Calu3 (cell line): ENCODE measurements at regions not wholly inside any gene's neighbourhood (a gene's known extent, or its start where the extent isn't known, plus 50 kb on each side); places are given as distances from the start of the nearest gene placed in this dataset.

Experiments
- BruUV-seq: library from RNA; stranded (reverse); fragments of 400-500 nt; replicated peaks from 2 replicates; lab custom pipeline; 2021; lab: Mats Ljungman, UMichigan
- CTCF ChIA-PET: fragments of 300-600 bp; sonication (Branson Sonifier 250); formaldehyde crosslinking; loops from one replicate; lab custom pipeline; 2022; ENCODE audit warnings: antibody characterized with exemption; lab: Charles Lee
- DNase-seq: peaks from one replicate; pipeline ENCODE4 v3.0.0; 2022
- H3K27ac Mint-ChIP-seq: one replicate; pipeline ENCODE4 v1.8.0; 2022; ENCODE audit warnings: mixed read lengths; ENCODE audit not compliant: unreplicated experiment
- H3K27me3 Mint-ChIP-seq: one replicate; pipeline ENCODE4 v1.8.0; 2022; ENCODE audit warnings: mixed read lengths; ENCODE audit not compliant: unreplicated experiment
- H3K36me3 Mint-ChIP-seq: one replicate; pipeline ENCODE4 v1.8.0; 2022; ENCODE audit warnings: mild to moderate bottlenecking, moderate library complexity, mixed read lengths; ENCODE audit not compliant: insufficient read depth, unreplicated experiment
- H3K4me1 Mint-ChIP-seq: one replicate; pipeline ENCODE4 v1.8.0; 2022; ENCODE audit warnings: mild to moderate bottlenecking, low read depth, mixed read lengths; ENCODE audit not compliant: unreplicated experiment
- H3K4me3 Mint-ChIP-seq: one replicate; pipeline ENCODE4 v1.8.0; 2022; ENCODE audit warnings: mild to moderate bottlenecking, low read depth, moderate library complexity, mixed read lengths; ENCODE audit not compliant: unreplicated experiment
- H3K9me3 Mint-ChIP-seq: one replicate; pipeline ENCODE4 v1.8.0; 2022; ENCODE audit warnings: low read depth, mixed read lengths; ENCODE audit not compliant: unreplicated experiment
- intact Hi-C: fragments of 100-400 bp; cut with micrococcal nuclease; formaldehyde crosslinking; loops from one replicate; pipeline ENCODE4 v1.10.0; 2022; ENCODE audit not compliant: unreplicated experiment
- TF ChIP-seq, protein P1 (sequence below): fragments of 200-600 bp; IDR thresholded peaks from one replicate; pipeline ENCODE4 v1.8.0; 2022; ENCODE audit warnings: antibody characterized with exemption; ENCODE audit not compliant: unreplicated experiment

DNA sequence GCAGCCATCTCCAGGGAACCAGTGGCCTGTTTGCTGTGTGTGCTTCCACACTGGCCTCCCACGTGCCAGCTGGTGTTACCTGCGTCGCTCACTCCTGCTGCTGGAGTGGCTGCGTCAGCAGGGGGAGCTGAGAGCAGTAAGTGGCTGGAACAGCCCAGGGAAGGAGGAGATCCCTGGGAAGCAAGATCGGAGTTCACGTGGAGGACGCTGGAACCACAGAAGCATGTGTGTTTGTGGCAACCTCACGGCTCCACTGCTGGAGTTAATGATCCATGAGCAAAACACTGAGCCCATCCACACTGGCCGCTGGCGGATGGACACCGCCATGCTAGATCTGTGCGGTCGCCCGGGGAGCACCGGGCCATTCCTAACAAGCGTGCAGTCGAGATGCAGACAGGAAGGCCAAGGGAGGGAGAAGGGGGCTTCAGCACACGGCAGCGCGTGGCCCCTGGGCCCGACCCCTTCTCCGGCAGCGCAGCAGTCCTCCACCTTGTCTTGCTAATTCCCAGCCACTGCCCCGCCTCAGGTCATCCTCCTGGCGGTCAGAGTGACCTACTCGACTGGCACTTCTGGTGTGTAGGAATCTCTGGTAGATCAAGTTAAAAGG, 68.5 kb upstream of the EEPD1 start:
- Mint-ChIP-seq H3K4me1 (no peaks in the 10 kb centered on the region), H3K9me3 (peaks cover 5% of the 10 kb centered on the region), H3K27ac (no peak overlapping the region), H3K27me3 (no peaks in the 10 kb centered on the region), H3K4me3 (no peak overlapping the region), H3K36me3 (no peaks in the 10 kb centered on the region)
- intact Hi-C loops: loop anchor here (2.0 to 10.0 kb wide), 2 partner anchors 100 to 206 kb away; no protein-coding TSS in a partner anchor
- DNase-seq: peak; percentile 83
- no TSS peak for BruUV-seq
- TF ChIP-seq, protein P1, sequence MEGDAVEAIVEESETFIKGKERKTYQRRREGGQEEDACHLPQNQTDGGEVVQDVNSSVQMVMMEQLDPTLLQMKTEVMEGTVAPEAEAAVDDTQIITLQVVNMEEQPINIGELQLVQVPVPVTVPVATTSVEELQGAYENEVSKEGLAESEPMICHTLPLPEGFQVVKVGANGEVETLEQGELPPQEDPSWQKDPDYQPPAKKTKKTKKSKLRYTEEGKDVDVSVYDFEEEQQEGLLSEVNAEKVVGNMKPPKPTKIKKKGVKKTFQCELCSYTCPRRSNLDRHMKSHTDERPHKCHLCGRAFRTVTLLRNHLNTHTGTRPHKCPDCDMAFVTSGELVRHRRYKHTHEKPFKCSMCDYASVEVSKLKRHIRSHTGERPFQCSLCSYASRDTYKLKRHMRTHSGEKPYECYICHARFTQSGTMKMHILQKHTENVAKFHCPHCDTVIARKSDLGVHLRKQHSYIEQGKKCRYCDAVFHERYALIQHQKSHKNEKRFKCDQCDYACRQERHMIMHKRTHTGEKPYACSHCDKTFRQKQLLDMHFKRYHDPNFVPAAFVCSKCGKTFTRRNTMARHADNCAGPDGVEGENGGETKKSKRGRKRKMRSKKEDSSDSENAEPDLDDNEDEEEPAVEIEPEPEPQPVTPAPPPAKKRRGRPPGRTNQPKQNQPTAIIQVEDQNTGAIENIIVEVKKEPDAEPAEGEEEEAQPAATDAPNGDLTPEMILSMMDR: peak; percentile 40
- CTCF ChIA-PET: interaction anchor here (0.8 kb wide), 2 partner anchors 99 to 206 kb away, joined by 3 to 4 read pairs; no protein-coding TSS in a partner anchor

DNA sequence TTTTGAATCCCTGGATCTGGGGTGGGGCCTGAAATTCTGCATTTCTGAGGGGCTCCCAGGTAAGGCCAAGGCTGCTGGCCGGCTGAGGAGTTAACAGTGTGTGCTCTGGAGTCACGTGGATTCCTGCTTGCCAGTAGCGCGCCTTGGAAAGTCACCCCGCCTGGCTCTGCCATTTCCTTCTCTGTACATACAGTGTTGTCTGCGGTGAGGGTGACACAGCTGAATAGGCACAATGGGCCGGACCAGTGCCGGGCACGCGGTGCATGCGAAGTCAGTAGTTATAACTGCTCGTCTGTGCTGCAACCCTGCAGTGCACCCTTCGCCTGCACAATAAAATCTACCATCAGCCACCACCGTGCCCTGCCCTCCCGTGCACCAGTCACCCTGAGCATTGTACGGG, 68.0 kb upstream of the EEPD1 start:
- Mint-ChIP-seq H3K36me3 (no peaks in the 10 kb centered on the region), H3K4me3 (no peak overlapping the region), H3K9me3 (peaks cover 5% of the 10 kb centered on the region), H3K4me1 (no peaks in the 10 kb centered on the region), H3K27ac (no peak overlapping the region), H3K27me3 (no peaks in the 10 kb centered on the region)
- intact Hi-C loops: loop anchor here (2.0 to 10.0 kb wide), 2 partner anchors 100 to 206 kb away; no protein-coding TSS in a partner anchor
- CTCF ChIA-PET: interaction anchor here (0.8 kb wide), 1 partner anchor 205 kb away, joined by 4 read pairs; no protein-coding TSS in a partner anchor
- no TSS peak for BruUV-seq
- DNase-seq: no peak
- TF ChIP-seq, protein P1: no peak

DNA sequence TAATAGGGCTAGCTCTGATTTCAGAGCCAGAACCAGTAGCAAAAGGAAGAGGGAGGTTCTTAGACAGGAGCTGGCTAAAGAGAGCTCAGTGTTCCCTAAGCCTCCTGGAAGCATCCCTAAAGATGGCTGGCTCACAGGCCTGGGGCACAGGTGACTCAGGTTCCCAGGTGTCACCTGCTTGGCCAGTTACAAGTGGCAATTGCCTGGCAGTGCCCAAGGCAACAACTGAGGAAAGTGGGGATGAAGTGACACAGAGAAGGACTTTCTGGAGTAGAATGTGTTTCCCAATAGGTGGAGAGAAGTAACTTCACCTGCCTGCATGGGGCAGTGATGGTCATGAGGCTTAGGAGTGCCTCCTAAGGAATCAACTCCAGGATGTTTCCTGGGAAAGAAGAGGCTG, 66.5 kb upstream of the EEPD1 start:
- Mint-ChIP-seq H3K4me3 (no peak overlapping the region), H3K4me1 (no peaks in the 10 kb centered on the region), H3K9me3 (peaks cover 9% of the 10 kb centered on the region), H3K36me3 (no peaks in the 10 kb centered on the region), H3K27me3 (no peaks in the 10 kb centered on the region), H3K27ac (no peak overlapping the region)
- CTCF ChIA-PET: interaction anchor here (0.7 kb wide), 1 partner anchor 19 kb away, joined by 3 read pairs; no protein-coding TSS in a partner anchor
- BruUV-seq: no TSS peak
- intact Hi-C loops: loop anchor here (10.0 kb wide), 1 partner anchor 102 kb away; no protein-coding TSS in a partner anchor
- DNase-seq: no peak
- TF ChIP-seq, protein P1: no peak

- H3K27me3 Mint-ChIP-seq: no peaks in the 10 kb centered on the region
- CTCF ChIA-PET: interaction anchor here (0.6 kb wide), 1 partner anchor 52 kb away, joined by 3 read pairs; no protein-coding TSS in a partner anchor
- intact Hi-C loops: loop anchor here (10.0 kb wide), 1 partner anchor 104 kb away; no protein-coding TSS in a partner anchor
- H3K27ac Mint-ChIP-seq: no peak overlapping the region
- TF ChIP-seq, protein P1: no peak
- peaks cover 9% of the 10 kb centered on the region for H3K9me3 Mint-ChIP-seq
- no TSS peak for BruUV-seq
- no peaks in the 10 kb centered on the region for H3K36me3 Mint-ChIP-seq
- DNase-seq: no peak
- H3K4me1 Mint-ChIP-seq: no peaks in the 10 kb centered on the region
- H3K4me3 Mint-ChIP-seq: no peak overlapping the region
Observed at GRCh38 chr7:36088553-36088952, 64.5 kb upstream of the EEPD1 start.
